NCI-H510A treated with DMSO at 0.1 percent for 48 hours (cell line): ENCODE measurements at regions not wholly inside any gene's neighbourhood (a gene's known extent, or its start where the extent isn't known, plus 50 kb on each side); places are given as distances from the start of the nearest gene placed in this dataset.

Source experiments
- DNase-seq: peaks from one replicate; lab custom pipeline; 2025; lab: John Stamatoyannopoulos, UW

DNA sequence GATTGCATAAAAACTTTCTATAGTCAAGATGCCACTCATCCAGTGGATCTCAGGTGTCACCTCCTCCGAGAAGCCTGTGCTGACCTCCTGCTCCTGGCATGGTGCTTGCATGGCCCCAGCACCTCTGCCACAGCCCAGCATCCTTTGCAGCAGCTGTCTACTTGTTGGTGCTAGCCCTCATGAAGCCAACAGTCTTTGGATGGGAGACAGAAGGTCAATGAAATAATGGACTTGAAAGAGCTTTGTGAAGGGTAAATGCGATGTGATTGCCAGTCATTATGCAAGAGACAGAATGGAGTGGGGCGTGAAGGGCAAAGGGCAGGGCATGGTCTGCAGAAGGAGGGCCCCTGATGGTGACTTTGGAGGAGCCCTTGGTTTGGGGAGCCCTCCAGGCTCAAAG, 63.0 kb upstream of the CLMN start:
- no peak for DNase-seq

DNA sequence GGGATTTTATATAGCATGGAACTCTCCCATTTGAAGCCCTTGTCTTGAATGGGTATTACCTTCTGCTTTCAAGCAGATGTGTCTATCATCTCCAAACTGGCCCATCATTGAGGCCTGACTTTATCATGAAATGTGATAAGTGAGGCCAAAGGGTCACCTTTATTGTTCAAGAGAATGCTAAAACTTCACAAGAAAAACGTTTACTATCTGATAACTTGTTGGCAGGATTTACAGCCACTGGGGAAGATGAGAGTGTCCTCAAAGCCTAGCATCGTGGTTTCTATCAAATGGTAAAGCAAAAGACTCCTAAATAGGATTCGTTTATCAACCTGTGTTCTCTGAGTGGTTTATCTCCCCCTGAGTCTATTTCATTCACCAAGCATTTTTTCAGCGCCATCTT, 62.0 kb upstream of the CLMN start:
- DNase-seq, result no peak

DNA sequence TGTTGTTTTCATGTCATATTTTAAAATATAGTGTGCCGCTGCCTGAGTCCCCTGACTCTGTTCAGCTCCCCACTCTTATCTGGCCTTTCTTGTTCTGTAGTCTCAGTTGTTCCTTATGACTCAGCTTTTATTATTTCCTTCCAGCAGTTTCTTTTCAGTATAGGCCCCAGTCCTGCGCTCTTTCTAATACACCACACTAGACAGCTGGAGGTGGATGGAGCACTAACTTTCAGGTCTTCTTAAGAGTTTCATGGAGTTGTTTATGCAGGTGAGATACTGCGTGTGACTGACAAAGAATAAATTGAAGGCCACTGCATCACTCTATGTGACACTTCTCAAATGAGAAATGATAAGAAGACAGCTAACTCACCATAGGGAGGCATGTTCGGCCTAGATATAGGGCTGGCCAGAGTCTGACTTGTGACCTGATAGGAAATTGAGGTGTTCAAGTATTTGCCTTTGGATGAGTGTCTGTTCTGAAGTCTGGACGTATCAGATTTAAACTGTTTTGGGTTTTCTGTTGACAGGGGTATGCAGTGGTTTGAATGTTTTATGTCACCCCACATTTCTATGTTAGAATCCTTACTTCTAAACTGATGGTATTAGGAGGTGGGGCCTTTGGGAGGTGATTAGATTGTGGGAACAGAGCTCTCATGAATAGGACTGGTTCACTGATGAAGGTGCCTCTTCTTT, 60.8 kb upstream of the CLMN start:
- DNase-seq, result no peak

DNA sequence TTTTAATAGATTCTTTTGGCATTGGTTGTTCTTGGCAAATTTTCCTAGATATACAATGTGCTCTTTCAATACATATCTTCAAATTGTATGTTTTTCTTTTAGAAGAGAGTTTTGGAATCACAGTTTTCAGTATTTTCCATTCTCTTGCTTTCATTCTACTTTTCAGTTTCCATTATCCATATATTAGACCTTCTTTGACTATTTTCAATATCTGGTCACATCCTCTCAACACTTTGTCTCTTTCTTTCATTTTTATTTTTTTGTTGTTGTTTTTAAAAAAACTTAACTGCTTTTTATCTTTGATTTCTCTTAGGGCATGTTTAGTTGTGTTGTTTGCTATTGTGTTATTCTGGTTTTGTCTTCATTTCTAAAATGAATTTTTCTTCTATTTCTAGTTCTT, 59.9 kb upstream of the CLMN start:
- no peak for DNase-seq

DNA sequence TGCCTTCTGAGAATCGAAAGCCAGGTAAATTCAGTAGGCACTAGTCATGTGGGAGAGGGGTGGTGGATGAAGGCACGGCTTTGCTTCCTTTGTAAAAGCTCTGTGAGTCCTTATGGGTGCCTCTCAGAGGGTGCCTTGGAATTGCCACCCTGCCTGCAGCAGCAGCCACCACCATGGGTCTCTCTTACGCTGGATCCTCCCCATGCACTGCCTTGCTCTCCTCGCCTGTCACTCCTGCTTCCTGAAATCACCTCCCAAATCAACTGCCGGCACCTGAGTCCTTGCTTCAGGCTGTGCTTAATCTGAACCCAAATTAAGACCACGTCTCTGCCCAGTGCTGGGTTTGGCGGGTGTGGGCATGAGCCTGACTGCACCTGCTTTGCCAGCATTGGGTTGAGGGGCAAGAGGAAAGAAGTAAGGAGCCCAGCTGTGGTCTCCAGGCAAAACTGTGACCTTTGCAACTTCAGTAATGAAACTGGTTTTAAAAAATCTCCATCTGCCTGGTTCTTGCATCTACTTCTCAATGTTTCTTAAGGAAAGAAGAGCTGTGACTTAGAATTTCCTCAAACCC, 55.9 kb upstream of the CLMN start:
- DNase-seq, result no peak

DNA sequence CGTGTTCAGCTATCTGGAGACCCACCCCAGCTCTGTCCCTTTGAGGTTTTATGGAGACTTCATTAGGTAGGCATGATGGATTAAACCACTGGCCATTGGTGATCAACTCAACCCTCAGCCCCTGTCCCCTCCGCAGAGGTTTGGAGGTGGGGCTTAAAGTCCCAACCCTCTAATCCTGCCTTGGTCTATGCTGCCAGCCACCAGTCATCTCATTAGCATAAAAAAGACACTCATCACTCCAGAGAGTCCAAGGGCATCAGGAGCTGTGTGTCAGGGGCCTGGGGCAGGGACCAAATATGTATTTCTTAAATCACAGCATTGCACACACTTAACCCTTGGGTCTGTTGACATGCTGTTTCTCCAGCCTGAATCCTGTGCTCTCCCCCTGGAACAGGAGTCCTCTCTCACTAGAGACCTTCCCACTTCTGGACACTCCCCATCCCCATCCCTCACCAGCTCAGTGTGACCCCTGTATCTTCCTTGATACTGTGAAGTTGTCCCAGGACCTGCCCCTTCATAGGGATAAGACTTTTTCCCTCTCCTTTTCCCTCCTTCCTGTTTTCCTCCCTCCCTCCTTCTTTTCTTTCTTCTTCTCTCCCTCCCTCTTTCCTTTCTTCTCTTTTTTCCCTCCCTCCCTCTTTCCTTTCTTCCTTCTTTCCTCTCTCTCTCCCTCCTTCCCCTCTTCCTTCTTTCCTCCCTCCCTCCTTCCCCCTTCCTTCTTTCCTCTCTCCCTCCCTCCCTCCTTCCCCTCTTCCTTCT, 54.7 kb upstream of the CLMN start:
- no peak for DNase-seq

DNA sequence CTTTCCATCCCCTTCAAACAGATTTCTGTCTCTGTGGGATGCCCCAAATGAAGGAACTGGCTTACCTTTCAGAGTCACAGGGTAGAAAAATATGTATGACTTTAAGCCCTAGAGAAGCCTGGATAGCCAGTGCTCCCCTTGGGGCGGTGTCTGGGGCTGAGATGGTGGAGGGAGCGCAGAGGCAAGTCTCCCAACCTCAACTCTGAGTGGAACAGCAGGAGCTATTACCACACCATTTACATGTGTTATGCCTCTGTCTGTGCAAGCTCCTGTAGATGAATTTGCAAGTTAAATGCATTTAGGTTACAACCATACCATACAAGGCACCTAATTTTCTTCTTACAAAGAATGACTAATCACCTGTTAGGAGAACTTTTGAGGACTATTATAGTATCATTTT, 50.4 kb upstream of the CLMN start:
- no peak for DNase-seq
